Activated CD4-positive, alpha-beta T cell treated with anti-CD3 and anti-CD28 coated beads, Interleukin-2, Interleukin-4, amounts not matched to agents 100 ng/mL and 50 ng/mL, durations not matched to agents 16 hours and 8 hours (primary cell): ENCODE measurements at regions not wholly inside any gene's neighbourhood (a gene's known extent, or its start where the extent isn't known, plus 50 kb on each side); places are given as distances from the start of the nearest gene placed in this dataset.

ENCODE experiments used
- DNase-seq: peaks from one replicate; pipeline ENCODE4 v3.0.0-alpha.2; 2020; ENCODE audit warnings: low spot score

DNA sequence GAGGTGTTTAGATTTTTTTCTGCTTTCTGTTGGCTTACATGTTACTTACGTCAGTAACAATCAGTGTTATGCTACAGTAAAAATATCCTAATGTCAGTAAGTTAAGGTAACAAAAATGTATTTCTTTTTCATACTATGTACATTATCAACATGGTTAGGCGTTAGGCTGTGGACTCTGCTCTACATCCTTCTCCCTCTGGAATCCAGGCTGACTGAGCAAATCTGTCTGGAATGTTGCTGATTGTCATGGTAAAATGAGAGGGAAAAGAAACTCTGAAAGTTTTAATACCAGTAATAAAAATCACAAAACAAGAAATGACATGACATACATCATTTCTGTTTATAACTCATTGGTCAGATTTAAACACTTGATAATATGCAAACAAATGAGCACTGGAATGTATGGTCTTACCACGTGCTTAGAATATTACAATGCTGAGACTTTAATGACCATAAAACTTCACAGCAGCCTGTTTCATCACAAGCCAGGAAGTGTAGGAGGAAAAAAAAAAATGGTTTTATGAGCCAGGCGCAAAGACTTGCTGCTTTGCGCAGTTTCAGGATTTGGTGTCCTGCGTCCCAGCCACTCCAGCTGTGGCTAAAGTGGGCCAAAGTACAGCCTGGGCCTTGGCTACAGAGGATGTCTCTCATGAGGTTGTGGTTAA, 252.4 kb downstream of the FSIP2 start:
- no peak for DNase-seq

DNA sequence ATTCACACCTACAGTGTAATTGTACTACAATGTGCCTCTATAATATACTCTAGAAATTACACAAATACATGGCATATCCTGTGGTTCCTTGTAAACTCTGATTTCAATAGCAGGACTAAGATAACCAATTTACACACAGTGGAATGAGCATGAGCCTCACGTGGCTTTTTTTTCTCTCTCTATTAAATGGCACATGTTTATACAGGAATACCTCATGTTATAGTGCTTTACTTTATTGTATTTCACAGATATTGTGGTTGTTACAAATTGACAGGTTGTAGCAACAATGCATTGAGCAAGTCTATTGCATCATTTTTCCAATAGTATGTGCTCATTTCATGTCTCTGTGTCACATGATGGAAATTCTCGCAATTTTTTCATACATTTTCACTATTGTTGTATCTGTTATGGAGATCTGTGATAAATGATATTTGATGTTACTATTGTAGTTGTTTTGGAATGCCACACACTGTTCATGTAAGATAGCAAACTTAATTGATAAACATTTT, 260.0 kb downstream of the FSIP2 start:
- DNase-seq: no peak

- no peak for DNase-seq
Measured at GRCh38 chr2:186009341-186009740, 270.7 kb downstream of the FSIP2 start.

- DNase-seq: no peak
Measured at GRCh38 chr2:186017278-186017677, 278.7 kb downstream of the FSIP2 start.

GRCh38 chr2:186024921-186025320, 286.3 kb downstream of the FSIP2 start:
- no peak for DNase-seq

- no peak for DNase-seq
Measured at GRCh38 chr2:186027922-186028321, 289.3 kb downstream of the FSIP2 start.

DNA sequence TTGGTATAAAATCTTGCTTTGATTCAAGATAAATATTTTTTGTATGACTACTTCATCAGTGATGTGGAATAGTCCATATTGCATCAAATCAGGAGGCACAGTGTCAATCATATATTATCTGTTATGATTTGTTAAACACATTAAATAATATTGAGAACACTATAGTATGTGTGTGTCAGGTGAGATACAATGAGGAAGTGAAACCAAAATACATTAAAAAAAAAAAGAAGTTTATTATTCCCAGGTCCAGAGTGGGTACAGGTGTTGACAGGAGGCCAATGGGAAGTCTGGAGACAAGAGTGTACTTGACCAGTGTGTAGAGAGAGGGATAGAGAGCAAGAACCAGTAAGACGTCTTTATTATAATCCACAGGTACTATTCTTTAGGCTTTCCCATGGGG, 292.6 kb downstream of the FSIP2 start:
- DNase-seq: no peak

- DNase-seq: no peak
Measured at GRCh38 chr2:186032102-186032738, 293.6 kb downstream of the FSIP2 start.

- DNase-seq: no peak
Measured at GRCh38 chr2:186032930-186033329, 294.3 kb downstream of the FSIP2 start.

DNA sequence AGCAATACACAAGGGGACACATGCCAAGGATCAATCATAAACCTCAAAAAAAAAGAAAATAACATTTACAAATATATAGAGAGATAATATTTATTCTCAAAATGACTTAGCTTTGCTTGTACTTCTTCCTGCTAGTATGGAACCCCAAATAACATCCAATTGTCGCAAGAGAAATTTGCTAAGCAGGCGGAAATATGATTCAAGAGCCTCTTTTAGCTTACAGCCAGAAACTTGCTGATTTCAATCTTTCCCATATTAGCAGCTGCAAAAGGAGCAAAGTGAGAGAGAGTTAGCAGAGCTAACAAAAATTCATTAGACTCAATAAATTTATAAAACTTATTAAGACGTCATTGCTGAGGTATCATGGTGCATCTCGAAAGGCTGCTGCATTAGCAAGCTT, 294.9 kb downstream of the FSIP2 start:
- no peak for DNase-seq

- no peak for DNase-seq
Measured at GRCh38 chr2:186036862-186037449, 298.4 kb downstream of the FSIP2 start.

DNA sequence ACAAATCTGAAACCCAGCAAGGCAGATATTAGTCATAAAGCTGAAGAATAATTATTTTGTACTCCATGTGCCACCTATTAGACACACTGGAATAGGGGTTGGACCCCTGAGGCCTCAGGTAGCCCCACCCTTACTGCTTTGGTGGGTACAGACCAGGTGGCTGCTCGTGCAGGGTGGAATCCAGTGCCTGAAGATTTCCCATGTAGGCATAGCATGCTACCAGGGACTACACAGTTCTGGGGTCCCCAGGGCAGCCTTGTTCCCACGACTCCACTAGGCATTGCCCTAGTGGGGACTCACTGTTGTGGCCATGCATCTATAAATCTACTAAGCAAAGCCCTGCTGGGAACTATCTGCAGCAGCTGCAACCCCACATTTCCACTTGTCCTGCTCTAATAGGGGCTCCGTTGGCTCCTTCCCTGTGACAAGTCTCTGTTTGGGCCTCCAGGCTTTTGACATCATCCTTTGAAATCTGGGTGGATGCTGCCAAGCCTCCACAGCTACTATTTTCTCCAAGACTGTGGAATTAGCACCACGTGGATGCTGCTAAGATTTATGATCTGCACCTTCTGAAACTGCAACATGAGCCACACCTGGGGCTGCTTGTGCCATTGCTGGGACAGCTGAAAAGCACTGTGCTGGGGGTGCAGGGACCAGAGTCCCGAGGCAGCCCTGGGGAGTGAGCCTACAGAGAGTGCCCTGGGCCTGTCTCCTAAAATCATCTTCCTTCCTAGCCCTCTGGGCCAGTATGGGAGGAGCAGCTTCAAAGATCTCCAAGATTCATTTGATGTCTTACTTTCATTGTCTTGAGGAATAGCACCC, 303.8 kb downstream of the FSIP2 start:
- DNase-seq: no peak

DNA sequence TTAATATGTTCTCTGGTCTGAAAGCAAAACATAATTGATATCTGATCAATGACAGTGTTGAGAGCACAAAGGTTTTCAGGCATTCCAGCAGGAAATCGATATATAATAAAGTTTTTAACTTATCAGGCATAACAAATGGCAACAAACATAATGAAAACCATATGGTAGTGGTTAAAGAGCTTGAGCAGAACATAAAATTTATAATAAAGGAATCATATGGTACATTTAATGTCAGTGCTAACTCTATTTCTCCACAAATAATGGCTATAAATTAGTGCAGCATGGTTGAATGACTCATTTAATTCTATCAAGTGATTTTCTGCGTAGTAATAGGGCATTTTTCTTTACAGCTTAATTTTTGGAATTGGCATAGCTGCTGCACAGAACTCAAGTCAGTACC, 306.2 kb downstream of the FSIP2 start:
- DNase-seq: no peak

GRCh38 chr2:186052930-186053329, 314.3 kb downstream of the FSIP2 start:
- no peak for DNase-seq

DNA sequence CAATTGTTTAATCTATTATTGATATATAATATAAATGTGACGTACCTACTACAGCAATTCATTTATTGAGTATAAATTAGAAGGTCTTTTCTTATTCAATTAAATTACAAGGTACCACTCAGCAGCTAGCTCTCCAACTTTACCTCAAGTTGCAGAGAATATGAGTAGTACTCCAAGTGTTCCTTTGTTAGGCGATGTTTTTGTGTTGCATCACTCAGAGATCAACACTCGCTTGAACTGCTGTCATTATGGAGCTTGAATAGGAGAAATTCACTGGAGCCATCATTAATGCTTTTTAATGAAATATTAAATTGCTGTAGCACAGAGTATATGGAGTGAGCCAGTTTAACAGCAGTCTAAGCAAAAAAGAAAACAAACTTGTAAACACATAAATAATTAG, 320.0 kb downstream of the FSIP2 start:
- DNase-seq: no peak

- DNase-seq: no peak
Measured at GRCh38 chr2:186059096-186059495, 320.5 kb downstream of the FSIP2 start.

- DNase-seq: no peak
Measured at GRCh38 chr2:186060744-186061440, 322.3 kb downstream of the FSIP2 start.

DNA sequence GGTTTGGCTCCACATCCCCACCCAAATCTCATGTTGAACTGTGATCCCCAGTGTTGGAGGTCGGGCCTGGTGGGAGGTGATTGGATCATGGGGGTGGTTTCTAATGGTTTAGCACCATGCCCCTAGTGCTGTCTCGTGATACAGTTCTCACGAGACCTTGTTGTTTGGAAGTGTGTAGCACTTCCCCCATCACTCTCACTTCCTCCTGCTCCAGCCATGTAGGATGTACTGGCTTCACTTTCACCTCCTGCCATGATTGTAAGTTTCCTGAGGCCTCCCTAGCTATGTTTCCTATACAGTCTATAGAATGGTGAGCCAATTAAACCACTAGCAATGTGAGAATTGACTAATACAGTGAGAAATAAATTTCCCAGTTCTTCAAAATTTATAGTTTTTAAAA, 325.9 kb downstream of the FSIP2 start:
- DNase-seq: no peak

- no peak for DNase-seq
Measured at GRCh38 chr2:186065491-186065890, 326.9 kb downstream of the FSIP2 start.

GRCh38 chr2:186068139-186068801, 329.7 kb downstream of the FSIP2 start:
- DNase-seq: no peak

DNA sequence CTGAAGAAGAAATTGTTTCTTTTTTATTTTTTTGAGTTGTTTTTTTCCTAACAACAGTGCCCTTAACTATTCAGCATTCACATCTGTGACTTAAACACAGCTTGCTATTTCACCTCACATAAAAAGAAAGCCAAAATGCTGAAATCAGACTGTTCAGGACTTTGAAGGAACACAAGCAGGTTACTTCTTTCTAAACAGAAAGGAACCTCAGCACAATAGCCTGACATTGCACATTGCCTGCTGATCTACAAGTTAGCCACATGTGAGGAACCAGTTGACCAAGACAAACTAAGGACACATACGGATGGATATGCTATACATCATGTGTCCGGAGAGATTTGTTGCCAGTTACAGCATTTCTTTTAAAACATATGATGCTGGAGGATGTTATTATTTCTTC, 331.1 kb downstream of the FSIP2 start:
- DNase-seq: no peak
